Coronary artery (tissue), 2 donors: ENCODE measurements at regions not wholly inside any gene's neighbourhood (a gene's known extent, or its start where the extent isn't known, plus 50 kb on each side); places are given as distances from the start of the nearest gene placed in this dataset.

Experiments
- DNase-seq: peaks from one replicate; pipeline ENCODE4 v3.0.0-alpha.2; 2017; ENCODE audit warnings: low spot score
- H3K27ac ChIP-seq, 2 donors: fragments of 200-600 bp; sonication (generic); one replicate each; pipeline ENCODE4 v1.5.1; 2016 to 2019
- H3K4me3 ChIP-seq: fragments of 200-600 bp; sonication (generic); 2 replicates; pipeline ENCODE4 v1.5.1; 2016; ENCODE audit warnings: mild to moderate bottlenecking, moderate library complexity
- TF ChIP-seq, protein P1 (sequence below): fragments of 200-600 bp; sonication (generic); IDR thresholded peaks from one replicate; pipeline ENCODE4 v1.5.1; 2019; ENCODE audit warnings: antibody characterized with exemption

- no peak overlapping the region for H3K4me3 ChIP-seq
- H3K27ac ChIP-seq = no peak overlapping the region
- no peak for DNase-seq
- TF ChIP-seq, protein P1, sequence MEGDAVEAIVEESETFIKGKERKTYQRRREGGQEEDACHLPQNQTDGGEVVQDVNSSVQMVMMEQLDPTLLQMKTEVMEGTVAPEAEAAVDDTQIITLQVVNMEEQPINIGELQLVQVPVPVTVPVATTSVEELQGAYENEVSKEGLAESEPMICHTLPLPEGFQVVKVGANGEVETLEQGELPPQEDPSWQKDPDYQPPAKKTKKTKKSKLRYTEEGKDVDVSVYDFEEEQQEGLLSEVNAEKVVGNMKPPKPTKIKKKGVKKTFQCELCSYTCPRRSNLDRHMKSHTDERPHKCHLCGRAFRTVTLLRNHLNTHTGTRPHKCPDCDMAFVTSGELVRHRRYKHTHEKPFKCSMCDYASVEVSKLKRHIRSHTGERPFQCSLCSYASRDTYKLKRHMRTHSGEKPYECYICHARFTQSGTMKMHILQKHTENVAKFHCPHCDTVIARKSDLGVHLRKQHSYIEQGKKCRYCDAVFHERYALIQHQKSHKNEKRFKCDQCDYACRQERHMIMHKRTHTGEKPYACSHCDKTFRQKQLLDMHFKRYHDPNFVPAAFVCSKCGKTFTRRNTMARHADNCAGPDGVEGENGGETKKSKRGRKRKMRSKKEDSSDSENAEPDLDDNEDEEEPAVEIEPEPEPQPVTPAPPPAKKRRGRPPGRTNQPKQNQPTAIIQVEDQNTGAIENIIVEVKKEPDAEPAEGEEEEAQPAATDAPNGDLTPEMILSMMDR = no peak
These were observed 109.6 kb upstream of the SPOPL start for GRCh38 chr2:138391946-138392345.

- DNase-seq = no peak
- Histone ChIP-seq H3K27ac (no peak overlapping the region), H3K4me3 (no peak overlapping the region)
- TF ChIP-seq, protein P1 = no peak
These were observed 105.8 kb upstream of the SPOPL start for GRCh38 chr2:138395565-138396306.

- no peak for DNase-seq
- no peak overlapping the region for H3K4me3 ChIP-seq
- TF ChIP-seq, protein P1 = no peak
- H3K27ac ChIP-seq = no peak overlapping the region
These were observed 104.7 kb upstream of the SPOPL start for GRCh38 chr2:138396843-138397242.

- H3K4me3 ChIP-seq = no peak overlapping the region
- no peak overlapping the region for H3K27ac ChIP-seq
- DNase-seq = no peak
- TF ChIP-seq, protein P1 = no peak
These were observed 98.1 kb upstream of the SPOPL start for GRCh38 chr2:138403431-138403927.

GRCh38 chr2:138414014-138414413 is 87.6 kb upstream of the SPOPL start:
- TF ChIP-seq, protein P1 = no peak
- DNase-seq = no peak
- Histone ChIP-seq H3K4me3 (no peak overlapping the region), H3K27ac (no peak overlapping the region)

DNA sequence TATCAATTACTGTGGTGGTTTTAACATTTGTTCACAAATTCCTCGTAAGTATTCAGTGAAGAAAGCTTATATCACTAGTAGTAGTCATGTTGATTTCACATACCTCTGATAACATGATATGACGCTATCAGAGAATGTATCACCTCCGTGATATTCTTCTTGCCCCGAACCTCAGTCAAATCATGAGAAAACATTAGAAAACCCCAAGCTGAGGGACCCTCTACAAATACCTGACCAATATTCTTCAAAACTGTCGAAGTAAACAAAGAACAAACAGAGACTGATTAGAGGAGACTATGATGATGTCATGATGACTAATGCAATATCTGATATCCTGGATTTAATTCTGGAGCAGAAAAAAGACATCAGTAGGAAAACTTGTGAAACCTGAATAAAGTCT is 85.6 kb upstream of the SPOPL start:
- H3K4me3 ChIP-seq = no peak overlapping the region
- TF ChIP-seq, protein P1 = no peak
- H3K27ac ChIP-seq = no peak overlapping the region

GRCh38 chr2:138418453-138418852 is 83.1 kb upstream of the SPOPL start:
- Histone ChIP-seq H3K27ac (no peak overlapping the region), H3K4me3 (no peak overlapping the region)
- no peak for DNase-seq
- TF ChIP-seq, protein P1 = no peak

More for the DNA sequence above, 85.6 kb upstream of the SPOPL start:
- DNase-seq = no peak
